ENCODE measurements at regions not wholly inside any gene's neighbourhood (a gene's known extent, or its start where the extent isn't known, plus 50 kb on each side); places are given as distances from the start of the nearest gene placed in this dataset.
A peak's percentile ranks its signal among the peaks of the same experiment; 100 is the strongest.
"Not testable (repeated sequence)": the region's sequence is repeated elsewhere in the genome, so short reads cannot be mapped to it uniquely, and the experiment has no call there.

- DNase-seq (ENCODE audit: extremely low read depth in 1 of 11, low read depth in 9 of 11, low spot score in 4 of 11), result peak in 7 of 11 donors; percentile 10 to 49 (median 37)
Measured at GRCh38 chr12:23204933-23205778, 580.2 kb downstream of the ETNK1 start.

DNA sequence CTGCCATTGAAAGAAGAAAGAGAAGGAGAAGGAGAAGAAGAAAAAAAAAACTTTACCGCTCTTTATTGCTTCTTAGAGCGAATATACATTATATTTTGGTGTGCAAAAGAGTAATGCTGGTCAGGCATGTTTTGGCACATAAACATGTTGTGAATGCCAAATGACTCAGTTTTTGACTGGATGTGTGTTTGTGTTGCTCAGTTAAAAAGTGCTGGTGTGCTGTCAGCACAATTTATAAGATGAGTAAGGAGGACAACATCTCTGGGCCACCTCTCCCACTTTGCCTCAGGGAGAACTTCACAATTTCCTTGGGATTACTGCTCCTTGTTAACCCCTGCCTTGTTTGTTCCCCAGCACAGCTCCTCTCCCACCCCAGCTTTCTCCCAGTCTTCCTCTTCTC is 584.8 kb downstream of the ETNK1 start:
- no peak for DNase-seq (ENCODE audit: extremely low read depth in 1 of 11, low read depth in 9 of 11, low spot score in 4 of 11)

DNA sequence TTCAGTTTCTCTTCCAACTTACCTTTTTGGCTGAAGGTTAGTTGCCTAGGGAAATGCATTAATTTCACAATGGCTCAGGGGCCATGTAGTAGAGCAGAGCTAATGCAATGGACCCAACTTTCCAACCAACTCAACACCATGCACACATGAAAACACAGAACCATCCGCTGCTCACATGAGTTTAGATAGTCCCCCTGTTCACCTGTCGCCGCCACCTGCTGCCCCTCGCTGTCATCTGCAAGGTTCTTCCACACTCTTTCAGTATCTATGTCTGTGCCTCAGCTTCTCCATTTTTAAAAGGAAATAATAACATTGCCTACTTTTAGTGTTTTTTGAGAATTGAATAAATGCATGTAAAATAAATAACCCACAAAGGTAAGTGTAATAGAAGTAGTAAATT is 585.6 kb downstream of the ETNK1 start:
- no peak for DNase-seq (ENCODE audit: extremely low read depth in 1 of 11, low read depth in 9 of 11, low spot score in 4 of 11)

DNA sequence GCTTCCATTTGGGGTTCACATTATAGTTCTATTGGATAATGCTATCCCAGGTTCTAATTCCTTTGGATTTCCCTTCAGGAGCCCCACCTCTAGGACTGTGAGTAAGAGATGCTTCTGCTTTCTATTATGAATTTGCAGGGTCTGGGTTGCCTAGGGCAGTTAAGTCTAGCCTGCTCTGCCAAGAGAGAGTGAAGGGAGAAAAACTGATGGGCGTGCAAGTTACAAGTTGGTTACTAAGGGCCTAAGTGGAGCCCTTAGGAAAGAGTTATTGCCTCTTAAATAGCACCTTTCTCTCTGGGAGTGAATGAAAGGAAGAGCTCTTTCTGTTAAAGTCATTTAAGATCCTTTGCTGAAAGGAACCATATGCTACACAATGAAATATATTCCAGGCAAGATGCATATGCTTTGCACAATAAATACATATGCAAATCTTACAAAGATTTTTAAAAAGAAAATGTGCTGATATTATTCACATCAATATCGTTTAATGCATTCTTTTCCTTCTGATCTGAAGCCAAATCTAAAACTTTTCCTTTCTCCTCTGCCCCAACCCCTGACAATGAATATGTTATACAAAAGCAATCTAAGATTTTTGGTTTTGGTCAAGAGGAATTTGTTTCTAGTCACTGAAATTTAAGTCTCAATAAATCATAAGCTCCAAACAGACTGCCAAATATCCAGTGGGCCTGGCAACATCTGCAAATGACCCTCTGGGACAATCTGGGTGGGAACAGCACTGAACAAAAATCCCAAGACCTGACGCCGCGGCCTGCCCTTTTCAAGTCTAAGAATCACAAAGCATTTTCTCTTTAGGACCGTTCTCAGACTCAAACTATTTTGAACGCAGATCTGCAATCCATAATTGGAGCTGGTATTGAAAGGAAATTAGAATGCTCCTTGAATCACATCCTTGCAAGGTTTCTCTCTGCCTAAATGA is 586.7 kb downstream of the ETNK1 start:
- DNase-seq (ENCODE audit: extremely low read depth in 1 of 11, low read depth in 9 of 11, low spot score in 4 of 11), result no peak

GRCh38 chr12:23217158-23217557 is 592.2 kb downstream of the ETNK1 start:
- DNase-seq (ENCODE audit: extremely low read depth in 1 of 11, low read depth in 9 of 11, low spot score in 4 of 11), result peak in 1 of 11 donors; percentile 36

DNA sequence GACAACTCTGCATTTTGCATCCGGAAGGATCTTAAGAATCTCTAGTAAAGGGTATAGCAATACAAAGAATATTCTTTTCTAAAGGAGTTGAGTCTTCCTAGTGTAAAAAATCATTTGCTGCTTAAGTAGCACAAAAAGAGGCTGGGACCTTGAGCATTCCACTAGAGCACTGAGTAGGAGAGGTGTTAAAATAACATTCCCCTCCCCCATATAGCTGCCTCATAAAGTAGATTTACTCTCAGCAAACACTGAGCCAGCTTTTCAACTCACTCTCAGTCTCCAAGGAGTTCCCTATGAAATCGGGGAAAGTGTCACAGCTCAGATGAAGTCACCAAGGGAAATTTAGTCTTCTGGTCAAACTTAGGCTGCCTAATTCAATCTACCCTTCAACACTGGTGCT is 592.7 kb downstream of the ETNK1 start:
- DNase-seq (ENCODE audit: extremely low read depth in 1 of 11, low read depth in 9 of 11, low spot score in 4 of 11), result peak in 10 of 11 donors; percentile 19 to 71 (median 46)

DNA sequence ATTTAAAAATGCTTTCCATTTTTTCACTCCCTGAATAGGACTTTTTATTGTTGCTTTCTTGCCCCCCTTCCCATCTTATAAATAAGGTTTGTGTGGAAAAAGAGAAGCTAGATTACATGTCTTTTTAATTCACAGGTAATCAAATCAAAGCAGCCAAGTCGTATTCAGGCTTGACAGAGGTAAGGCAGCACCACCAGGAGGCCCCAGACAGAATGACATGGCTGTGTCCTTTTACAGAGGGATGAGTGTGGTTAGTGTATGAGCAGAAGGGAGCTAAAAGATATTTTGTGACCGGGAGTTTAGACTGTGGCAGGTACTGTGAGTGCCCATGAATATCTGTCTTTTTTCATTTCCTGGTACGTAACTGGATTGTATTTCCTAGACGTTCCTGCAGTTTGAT is 596.1 kb downstream of the ETNK1 start:
- DNase-seq (ENCODE audit: extremely low read depth in 1 of 11, low read depth in 9 of 11, low spot score in 4 of 11), result no peak

DNA sequence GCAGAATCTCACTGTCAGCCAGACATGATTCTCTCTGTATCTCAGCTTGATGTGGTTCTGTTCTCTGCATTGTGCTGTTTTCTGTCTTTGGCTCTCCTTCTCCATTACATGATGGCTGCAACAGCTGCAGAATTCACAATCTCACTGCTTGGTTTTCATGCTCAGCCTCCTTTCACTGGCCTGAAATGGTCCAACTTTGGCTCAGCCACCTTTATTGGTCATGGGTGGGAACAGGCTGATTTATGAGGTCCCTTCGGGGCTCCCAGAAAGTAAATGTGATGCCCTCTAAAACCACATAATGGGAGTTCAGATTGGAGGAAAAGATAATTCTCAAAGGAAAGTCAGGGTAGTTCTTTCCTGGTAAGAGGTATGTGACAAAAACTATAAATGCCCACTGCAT is 597.0 kb downstream of the ETNK1 start:
- DNase-seq (ENCODE audit: extremely low read depth in 1 of 11, low read depth in 9 of 11, low spot score in 4 of 11), result no peak

DNA sequence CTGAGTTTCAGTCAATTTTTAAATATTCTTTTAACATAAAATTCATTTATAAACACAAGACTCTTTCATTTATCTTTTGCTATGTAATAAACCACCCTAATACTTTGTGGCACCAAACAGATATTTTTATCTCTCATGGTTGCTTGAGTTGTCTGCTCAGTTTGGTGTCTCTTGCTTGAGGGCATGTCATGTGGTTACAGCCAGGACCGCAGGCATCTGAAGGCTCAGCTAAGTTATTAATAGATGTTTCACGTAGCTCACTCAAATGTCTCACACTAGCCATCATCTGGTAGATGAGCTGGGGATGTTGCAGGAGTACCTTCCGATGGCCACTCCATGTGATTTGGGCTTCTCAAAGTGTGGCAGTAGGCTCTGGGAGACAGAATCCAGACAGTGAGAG is 597.8 kb downstream of the ETNK1 start:
- DNase-seq (ENCODE audit: extremely low read depth in 1 of 11, low read depth in 9 of 11, low spot score in 4 of 11), result no peak

DNA sequence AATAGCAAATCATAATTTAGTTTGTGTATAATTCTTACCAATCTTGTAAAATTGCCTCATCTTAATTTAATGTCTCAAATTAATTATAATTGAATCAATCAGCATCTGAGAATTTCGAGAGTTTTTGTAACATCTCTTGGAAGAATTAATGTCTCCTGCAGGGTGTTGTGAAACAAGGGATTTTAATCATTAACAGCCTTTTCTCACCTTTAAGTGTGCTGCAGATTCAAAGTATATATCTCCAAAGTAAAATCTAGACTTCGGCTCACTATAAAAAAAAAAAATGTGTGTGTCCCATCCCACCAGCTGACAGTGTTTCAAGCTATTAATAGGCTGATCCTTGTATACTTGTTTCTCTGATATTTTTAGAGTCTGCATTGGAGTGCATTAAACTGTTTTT is 603.1 kb downstream of the ETNK1 start:
- DNase-seq (ENCODE audit: extremely low read depth in 1 of 11, low read depth in 9 of 11, low spot score in 4 of 11), result no peak

DNA sequence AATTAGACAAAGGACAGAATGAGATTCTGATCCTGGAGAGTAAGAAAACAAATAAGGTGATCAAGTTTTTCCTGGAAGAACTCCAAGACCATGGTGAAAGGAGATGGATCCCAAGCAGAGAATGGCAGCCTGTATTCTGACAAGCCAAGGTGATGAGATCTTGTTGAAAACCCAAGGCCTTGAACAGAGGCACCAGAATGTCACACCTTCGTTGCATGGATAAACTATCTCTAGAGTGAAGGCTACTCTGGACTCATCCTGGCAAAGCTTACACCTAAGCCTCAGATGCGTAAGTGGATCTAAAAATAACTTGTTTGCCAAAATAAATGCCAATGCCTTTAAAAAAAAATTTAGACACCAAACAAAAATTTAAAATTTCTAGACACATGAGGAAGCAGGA is 605.9 kb downstream of the ETNK1 start:
- DNase-seq (ENCODE audit: extremely low read depth in 1 of 11, low read depth in 9 of 11, low spot score in 4 of 11), result no peak

DNA sequence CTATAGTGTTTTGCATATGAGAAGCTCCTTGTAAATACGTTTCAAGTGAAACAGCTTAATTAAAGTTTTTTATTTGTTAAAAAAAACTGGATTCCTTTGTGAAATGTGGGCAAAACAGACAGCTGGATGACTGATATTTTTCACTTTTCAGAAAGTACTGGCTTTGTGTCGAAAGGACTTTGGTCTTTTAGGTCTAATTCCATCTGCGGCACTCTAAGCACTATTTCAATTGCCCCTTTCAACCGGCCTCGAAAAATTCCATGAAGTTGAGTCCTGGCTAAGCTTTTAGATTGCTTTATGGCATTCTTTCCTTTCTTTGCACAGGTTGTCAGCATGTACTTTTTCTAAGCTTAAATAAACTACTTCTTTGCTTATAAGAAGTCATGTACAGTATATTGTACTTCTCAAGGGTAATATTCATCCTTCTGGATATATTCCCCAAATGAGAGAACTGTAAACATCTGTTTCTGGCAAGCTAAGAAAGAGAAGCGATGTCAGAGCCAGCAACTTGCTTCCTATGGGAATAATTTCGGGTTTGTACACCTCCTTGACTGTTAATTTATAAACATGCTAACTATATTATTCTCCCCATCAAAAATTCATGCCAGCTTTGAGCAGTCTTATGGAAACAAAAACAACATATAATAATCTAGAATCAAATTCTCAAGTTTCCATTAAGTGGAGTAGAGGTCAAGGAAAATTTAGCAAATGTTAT is 611.3 kb downstream of the ETNK1 start:
- DNase-seq (ENCODE audit: extremely low read depth in 1 of 11, low read depth in 9 of 11, low spot score in 4 of 11), result no peak

- DNase-seq (ENCODE audit: extremely low read depth in 1 of 11, low read depth in 9 of 11, low spot score in 4 of 11), result no peak
Measured at GRCh38 chr12:23236811-23237210, 611.8 kb downstream of the ETNK1 start.

DNA sequence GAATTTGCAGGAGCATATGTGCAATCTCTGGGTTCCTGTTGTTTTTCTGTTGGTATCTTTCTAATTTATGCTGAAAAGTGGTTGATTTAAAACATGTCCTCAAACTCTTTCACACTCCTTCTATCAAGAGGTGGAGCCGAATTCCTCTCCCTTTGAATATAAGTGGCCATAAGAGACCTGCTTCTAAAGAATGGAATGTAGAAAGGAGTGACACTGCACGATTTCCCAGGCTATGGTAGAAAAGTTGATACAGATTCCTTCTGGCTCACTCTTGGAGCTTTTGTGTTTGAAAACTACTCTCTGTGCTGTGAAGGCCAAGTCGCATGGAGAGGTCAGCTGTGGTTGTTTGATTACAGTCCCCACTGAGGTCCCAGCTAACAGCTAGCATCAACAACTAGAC is 613.2 kb downstream of the ETNK1 start:
- no peak for DNase-seq (ENCODE audit: extremely low read depth in 1 of 11, low read depth in 9 of 11, low spot score in 4 of 11)

- no peak for DNase-seq (ENCODE audit: extremely low read depth in 1 of 11, low read depth in 9 of 11, low spot score in 4 of 11)
Measured at GRCh38 chr12:23238957-23239356, 614.0 kb downstream of the ETNK1 start.

DNA sequence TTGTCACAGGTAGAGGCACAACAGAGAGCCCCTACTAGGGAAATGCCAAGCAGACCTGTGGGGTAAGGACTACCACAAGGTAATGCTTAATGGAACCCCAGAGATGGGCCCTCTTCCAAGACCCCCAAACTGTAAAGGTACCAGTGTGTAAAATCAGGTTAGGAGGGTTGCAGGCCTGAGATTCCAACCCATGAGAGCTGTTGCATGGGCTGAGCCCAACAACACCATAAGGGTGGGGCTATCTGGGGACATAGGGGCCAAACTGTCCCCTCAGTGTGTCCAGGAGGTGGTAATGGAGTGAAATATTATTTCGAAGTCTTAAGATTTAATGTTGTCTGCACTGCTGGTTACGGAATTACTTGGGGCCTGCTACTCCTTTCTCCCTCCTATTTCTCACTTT is 620.2 kb downstream of the ETNK1 start:
- no peak for DNase-seq (ENCODE audit: extremely low read depth in 1 of 11, low read depth in 9 of 11, low spot score in 4 of 11)

- no peak for DNase-seq (ENCODE audit: extremely low read depth in 1 of 11, low read depth in 9 of 11, low spot score in 4 of 11)
Measured at GRCh38 chr12:23253191-23253590, 628.2 kb downstream of the ETNK1 start.

DNA sequence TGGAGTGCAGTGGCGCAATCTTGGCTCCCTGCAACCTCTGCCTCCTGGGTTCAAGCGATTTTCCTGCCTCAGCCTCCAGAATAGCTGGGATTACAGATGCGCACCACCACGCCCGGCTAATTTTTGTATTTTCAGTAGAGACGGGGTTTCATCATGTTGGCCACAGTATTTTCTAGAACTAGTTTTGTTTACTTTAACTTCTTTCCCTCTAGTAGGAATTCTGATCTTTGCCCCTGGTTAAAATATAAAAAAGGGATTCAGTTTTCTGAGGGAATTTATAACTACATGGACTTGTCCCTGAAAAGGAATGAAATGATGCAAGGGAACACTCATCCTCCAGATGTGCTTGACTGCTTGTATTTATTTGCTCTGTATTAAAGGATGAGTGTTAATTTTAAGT is 628.9 kb downstream of the ETNK1 start:
- not testable (repeated sequence) for DNase-seq (ENCODE audit: extremely low read depth in 1 of 11, low read depth in 9 of 11, low spot score in 4 of 11)

DNA sequence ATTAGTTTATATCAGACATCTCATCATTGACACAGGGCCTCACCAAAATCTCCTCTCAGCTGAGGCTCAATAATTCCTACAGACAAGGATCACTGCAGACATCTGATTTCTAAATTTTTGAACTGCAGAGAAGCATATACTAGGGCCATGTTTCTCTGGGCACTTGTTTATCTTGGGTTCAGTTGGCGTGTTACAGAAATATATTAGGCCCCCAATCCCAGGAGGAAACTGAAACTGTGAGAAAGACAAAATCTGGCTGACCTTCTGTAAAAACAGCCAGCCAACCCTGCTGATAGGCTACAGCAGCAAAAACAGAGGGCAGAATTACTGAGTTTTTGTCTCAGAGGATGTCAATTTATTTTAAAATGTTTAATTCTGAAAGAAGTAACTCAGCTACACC is 634.6 kb downstream of the ETNK1 start:
- no peak for DNase-seq (ENCODE audit: extremely low read depth in 1 of 11, low read depth in 9 of 11, low spot score in 4 of 11)

DNA sequence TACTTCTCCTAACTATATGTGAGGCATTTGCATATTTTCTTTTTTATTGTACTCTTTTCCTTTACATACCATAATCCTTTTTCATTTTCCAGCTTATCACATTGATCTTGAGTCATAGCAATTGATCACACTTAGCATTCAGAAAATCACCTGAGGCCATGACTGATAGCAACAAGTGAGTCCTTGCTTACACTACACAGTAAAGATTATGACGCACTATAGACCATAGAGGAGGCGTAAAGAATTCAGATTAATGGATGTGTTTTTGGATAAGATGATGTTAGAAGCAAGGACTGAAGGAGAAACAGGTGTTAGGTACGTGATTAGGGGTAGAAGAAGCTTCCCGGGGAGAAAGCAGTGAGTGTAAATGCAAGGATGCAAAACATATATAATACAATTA is 637.7 kb downstream of the ETNK1 start:
- DNase-seq (ENCODE audit: extremely low read depth in 1 of 11, low read depth in 9 of 11, low spot score in 4 of 11), result no peak
